T47D (cell line): ENCODE measurements at regions not wholly inside any gene's neighbourhood (a gene's known extent, or its start where the extent isn't known, plus 50 kb on each side); places are given as distances from the start of the nearest gene placed in this dataset.
A peak's percentile ranks its signal among the peaks of the same experiment; 100 is the strongest.

Source experiments
- DNase-seq, 2 experiments: peaks; one replicate each; pipeline versions ENCODE4 v3.0.0 to v3.0.0-alpha.2; 2011 to 2012; ENCODE audit warnings: low read depth in 1 of 2, low spot score in 1 of 2
- JUND ChIP-seq: IDR thresholded peaks from 2 replicates; pipeline ENCODE4 v1.6.1; 2012; ENCODE audit warnings: low read depth
- in situ Hi-C: cut with HindIII; loops from 2 replicates; pipeline ENCODE4 v1.10.0; 2016; ENCODE audit warnings: low sequenced_read_pairs, low pct_unique_long_range_greater_than_20kb

DNA sequence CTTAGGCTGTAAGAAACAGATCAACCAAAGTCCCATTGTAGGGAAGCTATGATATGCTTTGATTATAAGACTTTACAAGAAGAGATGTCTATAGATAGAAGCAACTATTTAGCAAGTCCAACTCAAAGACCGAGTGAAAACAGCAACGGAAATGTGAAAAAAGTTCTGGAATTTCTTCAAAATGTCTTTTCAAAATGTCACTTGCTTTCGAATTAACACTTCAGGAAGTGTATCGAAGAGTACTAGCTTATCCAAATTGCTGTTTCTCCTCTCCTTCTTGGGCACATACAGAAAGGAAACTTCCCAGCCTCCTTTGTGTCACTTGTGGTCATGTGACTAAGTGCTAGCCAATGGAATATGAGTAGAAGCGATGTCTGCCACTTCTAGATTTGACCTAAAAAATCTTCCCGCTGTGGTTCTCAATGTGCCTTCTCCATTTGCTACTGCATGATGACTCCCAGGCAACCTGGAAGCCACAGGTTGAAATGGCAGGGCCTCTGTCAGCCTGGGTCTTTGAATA is 89.9 kb downstream of the TSEN15 start:
- in situ Hi-C loops = no loop called here
- no peak for DNase-seq
- TF ChIP-seq JUND = no peak

DNA sequence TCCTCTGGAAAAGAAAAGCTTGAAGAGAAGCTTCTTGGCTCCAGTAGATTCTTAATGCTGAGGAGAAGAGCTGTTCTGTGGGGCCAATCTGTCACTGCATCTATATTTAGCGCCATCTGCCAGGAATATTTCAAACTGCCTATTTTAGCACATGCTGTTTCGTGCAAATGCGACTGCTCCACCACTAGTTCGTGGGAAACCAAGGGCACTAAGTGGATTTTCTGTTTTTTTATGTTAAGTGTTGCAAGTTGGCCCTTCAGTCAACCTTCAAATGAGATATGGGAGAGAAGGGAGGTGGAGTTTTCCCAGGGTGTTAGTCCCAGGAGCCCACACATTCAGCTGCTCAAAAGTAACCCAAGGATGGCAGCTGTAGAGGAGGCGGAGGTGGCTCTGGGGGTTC is 91.9 kb downstream of the TSEN15 start:
- no peak for TF ChIP-seq JUND
- in situ Hi-C loops = no loop called here
- peak in 1 of 2 experiments; percentile 48 for DNase-seq

DNA sequence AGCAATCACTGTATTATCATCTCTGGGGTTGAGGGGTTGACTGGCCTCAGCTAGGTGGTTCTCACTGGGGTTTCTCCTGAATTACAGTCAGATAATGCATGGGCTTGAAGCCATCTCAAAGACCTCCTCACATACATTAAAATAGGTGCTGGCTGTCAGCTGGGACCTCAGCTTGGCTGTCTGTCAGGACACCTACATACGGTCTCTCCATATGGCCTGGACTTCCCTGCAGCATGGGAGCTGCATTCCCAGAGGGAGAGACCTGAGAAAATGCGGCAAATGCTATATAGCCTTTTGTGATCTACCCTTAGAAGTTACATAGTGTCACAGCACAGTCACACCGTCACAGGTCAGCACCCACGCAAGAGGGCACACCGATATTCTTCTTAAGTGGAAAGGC is 93.6 kb downstream of the TSEN15 start:
- in situ Hi-C loops = no loop called here
- no peak for DNase-seq
- no peak for TF ChIP-seq JUND

DNA sequence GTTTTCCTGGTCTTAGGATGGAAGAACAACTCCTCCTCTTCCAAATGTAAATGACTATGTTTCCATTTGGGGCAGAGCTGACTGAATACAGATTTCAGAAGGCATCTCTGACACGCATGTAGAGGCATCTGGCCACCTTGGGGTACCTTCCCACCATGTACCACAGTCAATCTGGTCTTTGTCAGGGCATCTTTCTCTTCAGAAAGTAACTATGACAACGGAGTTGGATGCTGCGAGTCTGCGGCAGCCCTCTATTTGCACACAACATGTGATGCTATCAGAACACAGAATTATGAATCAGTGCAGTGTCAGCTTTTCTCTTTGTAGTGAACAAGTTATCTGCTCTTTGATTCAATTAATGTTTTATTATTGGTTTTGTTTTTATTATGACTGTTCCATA is 94.7 kb downstream of the TSEN15 start:
- in situ Hi-C loops = no loop called here
- no peak for TF ChIP-seq JUND
- no peak for DNase-seq

DNA sequence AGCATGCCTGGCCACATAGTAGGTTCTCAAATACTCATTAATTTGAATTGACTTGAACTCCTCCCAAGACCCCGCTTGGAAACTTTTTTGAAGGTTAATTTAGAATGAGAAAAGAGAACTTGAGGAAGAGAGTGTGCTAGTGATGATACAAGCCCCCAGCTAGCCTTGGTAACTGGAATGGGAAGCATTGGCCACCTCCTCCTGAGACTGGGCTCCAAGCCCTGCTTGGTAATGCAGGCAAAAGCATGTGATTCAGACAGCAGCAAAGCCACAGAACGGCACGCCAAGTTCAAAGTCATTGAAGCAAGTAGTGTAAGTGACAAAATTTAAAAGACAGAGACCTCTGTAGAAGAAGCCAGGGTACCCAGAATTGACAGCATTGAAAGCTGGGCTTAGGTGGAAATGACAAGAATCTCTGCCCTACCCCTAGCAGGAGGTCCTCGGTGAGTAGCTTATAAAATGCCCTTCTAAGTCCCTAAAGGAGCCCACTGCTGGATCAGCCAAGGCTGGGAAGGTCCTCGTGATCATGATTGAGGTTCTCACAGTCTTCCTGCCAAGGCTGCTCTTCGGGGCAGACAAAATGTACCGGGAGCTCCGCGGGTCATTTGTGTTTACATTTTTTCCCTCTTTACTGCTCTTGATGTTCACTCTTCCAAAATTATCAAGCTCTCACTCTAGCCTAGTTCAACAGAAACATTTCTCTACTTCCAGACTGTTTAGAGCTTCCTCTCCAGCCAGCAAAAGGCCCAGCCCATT is 99.4 kb downstream of the TSEN15 start:
- in situ Hi-C loops = no loop called here
- DNase-seq = no peak
- TF ChIP-seq JUND = no peak

DNA sequence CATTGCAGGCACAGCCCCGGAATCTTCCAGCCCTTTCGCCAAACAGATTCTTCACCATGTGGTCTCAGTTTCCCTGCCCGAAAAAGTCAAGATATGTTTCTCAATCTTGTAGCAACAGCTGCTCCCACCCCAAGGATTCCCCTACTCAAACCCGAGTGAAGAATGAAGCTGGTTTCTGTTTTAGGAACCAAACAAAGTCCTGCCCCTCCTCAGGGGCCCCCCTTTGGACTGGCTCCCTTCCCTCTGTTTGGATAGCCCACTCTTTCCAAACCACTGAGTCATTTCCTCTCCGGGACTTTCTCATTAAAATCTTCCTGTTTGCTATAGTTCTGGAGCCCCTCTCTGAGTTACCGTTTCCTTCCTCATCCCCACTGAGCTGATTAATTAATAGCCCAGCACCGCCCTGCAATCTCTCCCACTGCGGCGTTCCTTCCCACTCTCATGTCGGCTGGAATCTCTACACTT is 100.9 kb downstream of the TSEN15 start:
- TF ChIP-seq JUND = no peak
- in situ Hi-C loops = no loop called here
- DNase-seq = no peak

DNA sequence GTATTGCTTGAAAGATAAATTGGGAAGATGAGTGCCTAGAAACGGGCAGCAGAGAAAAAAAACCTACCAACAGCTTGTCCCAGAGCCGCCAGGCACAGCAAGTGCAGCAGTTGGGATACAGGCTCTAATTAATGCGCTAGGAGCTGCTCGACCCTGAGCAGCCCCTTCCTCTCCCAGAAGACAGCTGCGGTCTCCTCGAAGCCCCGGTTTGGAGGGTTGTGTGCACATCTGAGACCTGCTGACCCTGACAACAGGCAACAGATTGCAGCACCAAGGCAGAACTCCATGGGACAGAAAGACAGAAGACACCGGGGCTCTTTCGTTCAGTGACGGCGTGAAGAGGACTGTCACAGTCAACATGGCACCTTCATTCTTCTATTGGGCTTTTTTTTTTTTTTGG is 101.4 kb downstream of the TSEN15 start:
- DNase-seq = no peak
- TF ChIP-seq JUND = no peak
- in situ Hi-C loops = no loop called here

DNA sequence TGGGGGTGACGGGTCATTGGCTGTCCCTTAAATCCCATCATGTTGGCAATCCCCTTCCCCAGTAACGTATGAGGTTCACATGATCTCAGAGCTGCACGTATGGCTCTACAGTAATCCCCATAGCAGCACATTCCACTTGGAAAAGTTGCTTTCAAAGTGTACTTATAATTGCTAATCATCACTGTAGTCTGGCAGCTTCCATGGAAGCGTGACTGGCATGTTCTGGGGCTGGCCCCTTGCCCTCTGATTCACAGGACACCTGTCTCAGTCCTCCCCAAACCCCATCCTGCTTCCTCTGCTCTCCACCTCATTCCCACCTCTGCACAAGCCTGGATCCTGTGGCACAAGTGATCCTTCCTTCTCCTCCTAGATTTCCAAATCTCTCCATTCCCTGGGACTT is 102.2 kb downstream of the TSEN15 start:
- no peak for DNase-seq
- in situ Hi-C loops = no loop called here
- no peak for TF ChIP-seq JUND

DNA sequence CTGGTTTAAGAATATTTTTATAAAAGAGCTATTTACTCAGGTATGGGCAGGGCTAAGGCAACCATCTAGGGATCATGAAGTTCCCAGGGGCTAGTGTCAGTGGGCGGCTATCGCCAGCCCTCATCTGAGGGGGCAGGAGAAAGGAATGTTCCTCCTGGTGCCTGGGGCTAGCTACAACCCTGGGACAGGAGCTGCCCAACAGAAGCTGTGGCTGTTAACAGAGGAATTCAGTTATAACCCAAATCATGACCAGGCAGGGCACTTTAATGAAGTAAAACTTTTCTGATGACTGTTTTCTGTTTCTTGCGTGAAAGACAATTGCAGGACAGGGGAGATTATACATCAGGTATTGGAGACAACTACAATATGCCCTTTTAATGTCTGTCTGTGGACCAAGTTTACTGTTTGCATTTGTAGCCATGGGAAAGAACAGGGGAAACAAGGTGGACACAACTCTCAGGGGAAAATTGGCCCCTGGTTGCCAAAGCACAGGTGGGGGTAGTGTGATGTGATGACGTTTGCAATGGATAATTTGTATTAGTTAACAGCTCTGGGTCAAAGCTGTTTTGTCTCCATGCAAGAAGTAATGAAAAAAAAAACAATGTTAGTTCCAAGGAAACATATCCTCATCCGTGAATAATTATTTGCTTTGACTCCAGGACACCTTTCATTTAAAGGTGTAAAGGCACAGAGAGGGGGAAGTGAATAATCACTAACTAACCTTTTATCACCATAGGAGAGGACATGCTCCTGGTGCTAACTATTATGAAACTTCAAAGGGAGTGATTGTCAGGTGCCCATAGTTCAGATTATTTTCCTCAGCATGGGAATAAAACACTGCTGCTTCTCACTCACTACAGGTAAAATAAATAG is 105.2 kb downstream of the TSEN15 start:
- TF ChIP-seq JUND = no peak; the same call in 1 of the 2 replicates
- DNase-seq = peak; percentile 9 to 53
- in situ Hi-C loops = no loop called here

DNA sequence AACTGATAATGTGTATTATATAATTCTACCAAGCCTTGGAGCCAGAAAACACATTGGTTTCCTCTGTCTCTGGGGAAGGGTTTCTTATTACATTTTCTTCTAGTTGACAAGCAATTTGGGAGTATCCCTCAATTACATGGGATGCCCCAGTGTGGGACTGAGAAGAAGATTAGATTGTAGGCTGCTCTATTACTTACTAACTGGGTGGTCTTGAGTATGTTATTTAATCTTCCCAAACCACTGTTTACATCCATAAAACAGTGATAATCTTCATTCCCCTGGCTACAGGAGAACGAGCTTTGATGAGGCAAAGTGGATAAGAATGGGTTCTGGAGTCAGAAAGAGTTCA is 105.8 kb downstream of the TSEN15 start:
- no peak for TF ChIP-seq JUND
- no peak for DNase-seq
- in situ Hi-C loops = no loop called here

DNA sequence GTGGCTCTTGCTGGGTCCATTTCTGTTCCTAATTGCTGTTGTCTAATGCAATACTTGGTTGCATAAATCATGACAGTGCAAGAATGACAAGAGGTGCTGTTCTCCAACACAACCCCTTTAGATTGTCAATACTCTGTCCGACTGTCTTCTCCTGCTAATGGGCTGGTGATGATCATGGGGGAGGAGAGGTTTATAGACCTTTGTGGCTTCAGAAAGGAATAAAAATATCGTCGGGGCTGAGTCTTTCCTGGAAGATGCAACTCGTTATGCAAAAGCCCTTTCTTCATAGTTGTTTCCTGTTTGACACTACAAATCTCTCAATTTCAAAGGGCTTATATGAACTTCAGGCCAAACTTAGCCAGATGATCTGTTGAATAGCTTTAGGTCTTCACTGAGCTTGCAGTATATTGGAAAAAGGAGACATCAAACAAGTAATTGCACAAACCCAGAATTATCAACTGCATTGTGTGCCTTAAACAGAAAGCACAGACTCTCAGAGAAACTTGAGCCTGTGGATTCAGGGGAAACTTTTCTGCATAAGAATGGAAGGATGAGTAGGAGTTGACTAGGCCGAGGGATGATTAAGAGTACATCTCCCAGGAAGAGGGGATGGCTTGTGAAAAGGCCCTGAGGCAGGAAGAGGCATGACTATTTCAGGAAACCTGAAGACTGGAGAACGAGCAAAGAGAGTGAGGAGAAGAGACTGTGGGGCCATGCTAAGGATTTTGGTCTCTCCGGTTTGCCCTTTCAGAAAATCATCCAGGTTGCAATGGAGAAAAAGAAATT is 107.6 kb downstream of the TSEN15 start:
- DNase-seq = no peak
- TF ChIP-seq JUND = no peak
- in situ Hi-C loops = no loop called here

DNA sequence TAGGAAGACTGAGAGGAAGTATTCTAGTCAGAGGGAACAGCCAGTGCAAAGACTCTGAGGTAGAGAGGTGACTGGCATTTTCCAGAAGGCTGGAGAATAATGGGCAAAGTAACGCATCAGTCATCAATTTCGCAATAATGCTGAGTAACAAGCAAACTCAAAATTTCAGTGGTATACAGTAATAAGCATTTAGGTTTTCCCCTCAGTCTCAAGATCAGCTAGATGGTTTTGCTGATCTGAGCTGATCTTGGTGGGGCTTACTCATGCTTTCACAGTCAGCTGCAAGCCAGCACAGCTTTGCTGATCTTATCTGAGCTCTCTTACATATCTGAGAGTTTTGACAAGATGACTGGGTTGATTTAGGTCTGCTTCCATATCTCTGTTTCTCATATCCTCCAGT is 108.7 kb downstream of the TSEN15 start:
- DNase-seq = no peak
- TF ChIP-seq JUND = no peak
- in situ Hi-C loops = no loop called here
